NCI-H187 (cell line): ENCODE measurements at regions not wholly inside any gene's neighbourhood (a gene's known extent, or its start where the extent isn't known, plus 50 kb on each side); places are given as distances from the start of the nearest gene placed in this dataset.
"Not testable (repeated sequence)": the region's sequence is repeated elsewhere in the genome, so short reads cannot be mapped to it uniquely, and the experiment has no call there.

Source experiments
- DNase-seq, 2 experiments: peaks; one replicate each; lab custom pipeline; 2025; lab: John Stamatoyannopoulos, UW

DNA sequence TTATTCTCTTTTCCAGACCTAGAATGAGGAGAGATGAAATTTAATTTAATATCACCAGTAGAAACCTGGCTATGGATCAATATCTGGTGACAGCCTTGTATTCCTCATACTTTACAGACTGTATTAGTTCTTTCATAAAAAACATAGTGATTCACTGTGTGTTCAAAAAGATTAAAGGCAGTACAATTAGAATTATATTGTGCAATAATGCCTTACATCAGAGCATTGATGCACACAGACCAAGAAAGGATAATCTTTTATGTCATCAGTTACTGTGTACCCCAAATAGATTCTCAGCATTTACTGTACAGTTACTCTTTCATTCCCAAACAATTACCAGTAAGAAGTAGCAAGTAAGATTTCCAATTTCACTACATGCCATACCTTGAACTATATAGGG is 260.5 kb upstream of the ANXA10 start:
- no peak for DNase-seq

DNA sequence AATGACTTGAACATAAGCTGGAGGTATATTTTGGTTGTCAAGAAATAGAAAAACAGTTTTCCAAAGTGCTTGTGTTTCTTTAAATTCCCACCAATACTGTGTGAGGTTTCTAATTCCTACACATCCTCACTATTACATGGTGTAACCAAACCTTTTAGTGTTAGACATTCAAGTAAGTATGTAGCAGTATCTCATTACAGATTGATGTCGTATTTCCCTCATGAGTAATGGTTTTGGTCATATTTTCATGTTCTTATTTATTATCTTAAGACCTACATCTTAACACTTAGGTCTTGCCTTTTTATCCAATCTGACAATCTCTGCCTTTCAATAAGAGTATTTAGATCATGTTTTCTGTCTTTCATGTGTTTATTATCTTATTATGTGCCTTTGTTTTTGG is 253.7 kb upstream of the ANXA10 start:
- no peak for DNase-seq

DNA sequence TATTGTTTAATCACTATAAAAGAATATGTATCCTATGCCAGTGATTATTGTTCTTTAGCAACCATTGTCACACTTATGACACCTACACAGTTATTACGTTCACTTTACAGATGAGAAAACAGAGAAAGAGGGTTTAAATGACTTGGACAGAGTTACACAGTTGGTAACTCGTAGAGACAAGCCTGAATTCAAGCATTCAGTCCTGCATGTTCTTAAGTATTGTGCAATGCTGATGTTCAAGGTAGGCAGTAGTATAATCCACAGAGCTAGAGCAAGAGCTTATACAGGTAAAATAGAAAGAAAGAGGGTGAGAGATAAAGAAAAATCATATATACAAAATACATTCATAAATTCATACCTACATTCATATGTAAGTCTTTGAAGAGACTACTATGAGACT is 249.8 kb upstream of the ANXA10 start:
- no peak for DNase-seq

DNA sequence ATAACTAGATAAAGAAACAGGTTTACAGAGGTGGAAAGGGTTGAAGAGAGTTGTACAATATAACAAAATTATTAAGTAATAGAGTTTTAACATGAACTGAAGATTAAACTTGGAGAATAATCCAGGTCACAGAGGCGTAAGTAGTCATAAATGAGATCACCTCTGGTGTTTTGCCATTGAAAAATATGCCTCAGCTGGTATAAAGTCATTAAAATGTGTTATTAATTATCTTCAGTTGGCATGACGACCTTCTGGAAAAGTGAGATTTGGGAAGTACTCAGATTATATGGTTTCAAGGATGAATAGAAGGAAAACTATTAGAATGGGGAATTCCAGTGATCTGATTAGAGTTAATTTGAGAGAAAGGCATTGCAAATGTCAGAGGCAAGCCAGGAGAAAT is 237.5 kb upstream of the ANXA10 start:
- no peak for DNase-seq

DNA sequence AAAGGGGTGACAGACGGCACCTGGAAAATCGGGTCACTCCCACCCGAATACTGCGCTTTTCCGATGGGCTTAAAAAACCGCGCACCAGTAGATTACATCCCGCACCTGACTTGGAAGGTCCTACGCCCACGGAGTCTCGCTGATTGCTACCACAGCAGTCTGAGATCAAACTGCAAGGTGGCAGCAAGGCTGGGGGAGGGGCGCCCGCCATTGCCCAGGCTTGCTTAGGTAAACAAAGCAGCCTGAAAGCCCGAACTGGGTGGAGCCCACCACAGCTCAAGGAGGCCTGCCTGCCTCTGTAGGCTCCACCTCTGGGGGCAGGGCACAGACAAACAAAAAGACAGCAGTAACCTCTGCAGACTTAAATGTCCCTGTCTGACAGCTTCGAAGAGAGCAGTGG is 234.2 kb upstream of the ANXA10 start:
- not testable (repeated sequence) for DNase-seq

DNA sequence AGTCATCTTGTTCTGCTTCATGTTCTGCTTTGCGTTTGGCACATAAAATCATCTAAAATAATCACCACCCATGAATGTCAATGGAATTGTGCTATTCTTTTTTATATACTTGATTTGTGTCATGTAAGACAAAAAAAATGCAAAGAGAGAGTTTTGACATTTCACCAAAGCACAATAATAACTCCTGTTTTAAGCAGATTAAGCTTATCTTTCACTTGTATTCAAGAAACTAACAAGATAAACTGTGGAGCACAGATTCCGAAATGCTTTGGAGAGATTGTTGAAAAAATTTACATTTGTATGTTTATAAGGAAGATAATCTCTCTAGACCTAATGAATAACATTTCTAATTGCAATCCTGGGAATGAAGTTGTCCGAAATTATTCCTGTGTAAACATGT is 225.1 kb upstream of the ANXA10 start:
- DNase-seq: no peak

DNA sequence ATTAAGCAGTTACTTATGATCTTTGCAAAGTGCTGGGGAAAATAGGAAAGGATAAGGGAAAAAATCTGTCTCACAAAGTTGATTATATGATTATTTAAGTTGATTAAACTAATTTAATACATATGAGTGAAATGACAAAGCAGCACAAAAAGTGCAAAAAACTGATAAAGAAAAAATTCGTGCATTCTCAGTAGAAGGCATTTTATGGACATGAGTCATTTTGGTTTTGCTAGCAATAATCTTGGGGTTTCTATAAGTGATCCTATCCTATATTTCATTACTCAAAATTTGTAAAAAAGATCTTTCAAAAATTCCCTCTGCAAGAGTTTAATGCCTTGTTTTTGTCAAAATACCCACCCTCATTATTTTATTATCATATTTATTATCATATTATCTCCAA is 224.2 kb upstream of the ANXA10 start:
- no peak for DNase-seq

DNA sequence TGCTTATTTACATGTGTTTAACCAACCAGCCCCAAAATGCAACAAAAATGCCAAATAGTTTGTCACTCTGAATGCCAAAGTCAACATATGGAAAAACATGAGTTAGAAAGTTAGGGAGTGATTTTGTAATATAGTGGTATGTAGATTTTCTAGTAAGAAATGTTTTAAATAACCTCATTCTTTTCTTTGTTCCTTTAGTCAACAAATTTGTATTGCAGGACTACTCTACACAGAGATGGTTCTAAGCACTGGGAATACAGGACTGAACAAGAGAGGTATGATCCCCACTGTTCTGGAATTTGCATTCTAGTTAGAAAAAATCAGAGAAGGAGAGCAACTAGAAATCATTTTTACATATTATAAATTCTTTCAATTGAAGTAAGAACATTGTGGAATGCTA is 218.8 kb upstream of the ANXA10 start:
- DNase-seq: no peak

DNA sequence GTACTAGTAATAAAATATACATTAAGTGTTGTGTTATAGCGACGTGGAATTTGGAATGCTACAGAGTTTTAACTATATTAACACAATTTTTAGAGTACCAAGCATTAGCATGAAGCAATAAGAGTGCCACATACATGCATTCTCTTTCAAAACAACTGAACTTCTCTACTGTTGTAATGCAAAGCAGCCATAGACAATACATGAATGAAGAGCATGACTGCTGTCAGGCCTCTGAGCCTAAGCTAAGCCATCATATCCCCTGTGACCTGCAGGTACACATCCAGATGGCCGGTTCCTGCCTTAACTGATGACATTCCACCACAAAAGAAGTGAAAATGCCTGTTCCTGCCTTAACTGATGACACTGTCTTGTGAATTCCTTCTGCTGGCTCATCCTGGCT is 216.2 kb upstream of the ANXA10 start:
- DNase-seq: not testable (repeated sequence)

DNA sequence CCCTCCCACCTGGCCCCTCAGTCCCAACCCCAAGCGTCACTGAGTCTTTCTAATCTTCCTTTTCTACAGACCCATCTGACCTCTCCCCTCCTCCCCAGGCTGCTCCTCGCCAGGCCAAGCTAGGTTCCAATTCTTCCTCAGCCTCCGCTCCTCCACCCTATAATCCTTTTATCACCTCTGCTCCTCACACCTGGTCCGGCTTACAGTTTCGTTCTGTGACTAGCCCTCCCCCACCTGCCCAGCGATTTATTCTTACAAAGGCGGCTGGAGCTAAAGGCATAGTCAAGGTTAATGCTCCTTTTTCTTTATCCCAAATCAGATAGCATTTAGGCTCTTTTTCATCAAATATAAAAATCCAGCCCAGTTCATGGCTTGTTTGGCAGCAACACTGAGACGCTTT is 214.5 kb upstream of the ANXA10 start:
- not testable (repeated sequence) for DNase-seq

DNA sequence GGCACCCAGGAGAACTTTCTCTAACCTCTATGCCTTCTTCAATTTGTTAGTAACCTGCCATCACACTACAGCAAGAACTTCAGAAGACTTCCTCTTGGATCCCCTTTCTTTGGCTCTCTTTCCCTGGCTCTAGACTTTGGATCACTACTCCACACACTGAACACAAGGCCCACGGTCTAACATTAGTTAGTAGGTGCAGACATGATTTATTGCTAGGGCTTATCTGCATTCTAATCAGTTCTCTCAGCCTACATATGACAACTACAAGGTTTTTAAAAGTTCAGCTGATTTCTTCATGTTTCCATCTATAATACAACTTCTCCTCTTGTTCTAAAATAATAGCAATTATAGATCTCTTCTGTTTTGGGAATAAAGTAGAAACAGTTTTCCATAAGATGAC is 209.1 kb upstream of the ANXA10 start:
- no peak for DNase-seq

DNA sequence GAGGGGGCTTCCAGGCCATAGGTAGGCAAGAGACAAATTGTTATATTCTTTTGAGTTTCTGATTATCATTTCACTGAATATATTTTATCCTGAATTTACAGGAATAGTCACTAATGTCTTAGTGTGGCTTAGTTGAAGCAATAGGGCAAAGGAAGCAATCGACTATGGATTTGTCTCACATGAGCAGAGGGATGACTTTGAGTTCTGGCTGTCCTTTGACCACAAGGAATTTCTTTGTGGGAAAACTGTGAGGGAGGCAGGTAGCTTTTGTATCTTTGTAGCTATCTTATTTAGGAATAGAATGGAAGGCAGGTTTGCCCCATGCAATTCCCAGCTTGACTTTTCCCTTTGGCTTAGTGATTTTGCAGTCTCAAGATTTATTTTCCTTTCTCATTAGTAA is 207.3 kb upstream of the ANXA10 start:
- no peak for DNase-seq

DNA sequence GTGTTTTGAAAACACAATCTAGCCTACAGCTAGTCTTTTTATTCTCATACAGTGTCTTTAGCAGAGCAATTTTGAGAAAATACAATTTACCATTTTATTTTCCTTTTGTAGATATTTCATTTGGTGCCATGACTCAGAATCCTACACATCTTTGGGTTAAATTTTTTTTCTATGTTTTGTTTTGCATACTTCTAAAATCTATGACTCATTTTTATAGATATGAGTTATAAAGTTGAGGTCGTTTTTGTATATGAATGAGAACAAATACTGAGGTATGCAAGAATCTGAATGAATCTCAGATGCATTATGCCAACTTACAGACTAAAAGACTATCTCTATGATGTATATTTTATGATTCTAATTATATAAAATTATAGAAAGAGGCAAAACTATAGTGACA is 206.5 kb upstream of the ANXA10 start:
- no peak for DNase-seq

DNA sequence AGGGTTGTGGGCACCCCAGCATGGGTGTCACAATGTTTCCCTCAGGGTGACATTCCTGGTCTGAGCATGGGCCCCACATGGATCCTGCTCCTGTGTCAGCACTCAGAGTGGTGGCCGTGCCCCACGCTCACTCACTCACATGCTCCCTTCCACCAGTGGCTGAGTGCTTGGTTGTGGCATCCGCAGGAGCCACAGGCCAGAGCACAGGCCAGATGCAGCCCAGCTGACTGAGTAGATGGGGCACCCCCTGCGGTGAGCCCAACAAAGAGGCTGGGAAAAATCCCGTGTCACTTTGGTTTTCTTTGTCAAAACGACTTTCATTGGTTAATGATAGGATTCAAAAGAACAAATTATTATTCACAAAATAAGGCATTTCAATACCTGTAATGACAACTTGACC is 204.6 kb upstream of the ANXA10 start:
- no peak for DNase-seq

DNA sequence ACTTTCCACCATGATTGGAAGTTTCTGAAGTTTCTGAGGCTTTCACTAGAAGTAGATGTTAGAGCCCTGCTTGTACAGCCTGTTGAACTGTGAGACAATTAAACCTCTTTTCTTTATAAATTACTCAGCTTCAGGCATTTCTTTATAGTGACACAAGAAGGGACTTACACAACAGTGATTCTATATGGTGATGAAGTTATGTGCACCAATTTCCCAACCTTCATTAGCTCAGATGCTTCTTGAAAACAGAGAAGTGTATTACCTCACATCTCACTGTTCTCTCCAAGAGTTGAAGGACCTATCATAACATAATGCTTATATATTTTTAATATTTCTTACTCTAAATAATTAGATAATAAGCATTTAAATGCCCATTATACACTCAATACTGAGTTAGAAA is 202.1 kb upstream of the ANXA10 start:
- DNase-seq: no peak

DNA sequence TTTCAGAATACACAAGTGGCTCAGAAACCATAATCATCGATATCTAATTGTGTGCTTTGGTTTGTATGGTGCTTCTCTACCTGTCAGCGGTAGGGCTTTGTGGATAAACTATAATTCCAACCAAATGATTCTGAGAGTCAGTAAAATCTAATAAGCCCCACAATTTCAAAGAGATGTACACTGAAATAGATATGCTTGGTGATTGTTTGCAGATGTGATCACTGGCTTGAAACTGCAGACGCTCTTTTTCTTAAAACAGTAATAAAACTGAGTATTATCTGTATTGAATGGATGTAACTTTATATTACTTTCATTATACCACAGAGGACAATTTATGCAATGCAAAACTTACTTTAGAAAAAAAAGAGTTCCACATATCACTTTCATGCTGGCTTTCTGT is 198.8 kb upstream of the ANXA10 start:
- DNase-seq: no peak

DNA sequence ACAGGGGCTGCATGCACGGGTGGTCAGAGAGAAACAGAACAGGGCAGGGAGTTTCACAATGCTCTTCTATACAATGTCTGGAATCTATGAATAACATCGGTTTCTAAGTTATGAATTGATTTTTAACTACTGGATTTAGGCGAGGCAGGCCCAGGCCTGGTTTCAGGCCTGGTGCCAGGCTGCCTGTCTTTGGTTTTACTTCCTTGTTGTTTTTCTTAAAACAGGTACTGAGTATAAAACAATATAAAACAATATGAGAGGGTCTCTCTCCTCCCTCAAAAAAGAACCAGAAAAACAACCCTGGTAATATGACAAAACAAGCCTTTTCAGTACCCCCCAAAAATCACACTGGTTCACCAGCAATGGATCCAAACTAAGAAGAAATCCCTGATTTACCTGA is 196.1 kb upstream of the ANXA10 start:
- DNase-seq: not testable (repeated sequence)

DNA sequence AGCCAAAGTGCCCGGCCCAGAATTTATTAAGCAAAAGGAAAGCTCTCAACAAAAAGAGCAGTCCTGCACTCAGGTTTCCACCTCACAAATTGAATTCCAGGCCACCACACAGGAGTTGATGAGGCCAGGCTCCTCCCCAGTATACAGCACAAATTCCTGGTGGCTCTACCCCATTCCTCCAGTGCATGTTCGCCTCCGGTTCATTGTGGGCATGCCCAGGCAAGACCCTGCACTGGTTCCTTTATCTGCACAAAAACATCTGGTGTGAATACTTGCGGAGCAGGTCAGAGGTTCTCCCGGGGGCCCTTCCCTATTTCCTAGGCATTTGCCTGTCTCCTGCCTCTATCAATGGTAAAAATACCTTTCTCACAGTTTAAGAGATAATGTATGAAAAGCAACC is 195.2 kb upstream of the ANXA10 start:
- DNase-seq: no peak

DNA sequence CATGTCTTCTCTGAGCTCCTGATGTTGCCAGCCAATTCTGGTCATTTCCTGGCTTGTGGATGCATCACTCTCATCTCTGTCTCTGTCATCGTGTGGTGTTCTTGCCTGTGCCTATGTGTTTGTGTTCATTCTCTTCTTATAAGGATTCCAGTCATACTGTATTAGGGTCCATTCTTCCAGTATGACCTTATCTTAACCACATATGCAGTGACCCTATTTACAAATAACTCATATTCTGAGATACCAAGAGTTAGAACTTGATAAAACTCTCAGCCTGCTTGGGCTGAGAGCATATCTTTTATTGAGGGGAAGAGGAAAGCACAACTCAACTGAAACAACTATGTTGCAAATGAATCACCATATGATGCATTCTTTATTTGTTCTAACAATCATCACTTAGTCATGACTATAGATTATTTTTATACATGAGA is 189.0 kb upstream of the ANXA10 start:
- no peak for DNase-seq

DNA sequence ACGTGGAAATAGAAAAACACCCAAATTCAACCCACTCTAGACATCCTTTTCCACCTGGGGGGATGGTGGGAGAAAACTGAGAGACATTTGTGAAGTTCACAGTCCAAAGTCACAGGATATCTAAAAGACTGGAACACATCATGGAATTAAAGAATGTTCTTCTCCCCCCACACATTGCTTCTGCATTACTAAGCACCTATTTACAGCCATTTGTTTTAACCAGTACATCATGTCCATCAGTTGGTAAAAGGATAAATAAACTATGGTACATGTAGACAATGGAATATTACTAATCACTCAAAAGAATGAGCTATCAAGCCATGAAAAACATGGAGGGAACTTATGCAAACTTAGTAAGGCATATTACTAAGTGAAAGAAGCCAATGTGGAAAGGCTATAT is 185.5 kb upstream of the ANXA10 start:
- DNase-seq: no peak

DNA sequence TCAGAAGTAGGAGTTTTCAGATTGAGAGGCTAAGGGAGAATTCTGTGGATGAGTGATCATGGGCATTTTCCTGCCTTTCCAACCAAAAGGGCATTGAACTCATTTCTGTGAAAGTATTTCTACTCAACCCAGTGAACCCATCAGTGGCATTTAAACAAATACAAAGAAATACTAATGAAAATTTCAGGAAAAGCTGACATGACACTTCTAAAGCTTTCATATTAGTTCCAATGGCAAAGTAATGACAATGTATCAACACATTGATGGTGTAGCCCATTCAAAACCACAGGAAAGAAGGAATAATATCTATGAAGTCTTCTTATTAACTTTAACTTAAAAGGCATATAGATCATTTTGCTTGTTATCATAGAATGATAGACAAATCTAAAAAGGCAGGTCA is 183.5 kb upstream of the ANXA10 start:
- DNase-seq: no peak

DNA sequence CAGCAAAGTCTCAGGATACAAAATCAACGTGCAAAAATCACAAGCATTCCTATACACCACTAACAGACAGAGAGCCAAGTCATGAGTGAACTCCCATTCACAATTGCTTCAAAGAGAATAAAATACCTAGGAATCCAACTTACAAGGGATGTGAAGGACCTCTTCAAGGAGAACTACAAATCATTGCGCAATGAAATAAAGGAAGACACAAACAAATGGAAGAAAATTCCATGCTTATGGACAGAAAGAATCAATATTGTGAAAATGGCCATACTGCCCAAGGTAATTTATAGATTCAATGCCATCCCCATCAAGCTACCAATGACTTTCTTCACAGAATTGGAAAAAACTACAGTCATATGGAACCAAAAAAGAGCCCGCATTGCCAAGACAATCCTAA is 179.8 kb upstream of the ANXA10 start:
- not testable (repeated sequence) for DNase-seq

DNA sequence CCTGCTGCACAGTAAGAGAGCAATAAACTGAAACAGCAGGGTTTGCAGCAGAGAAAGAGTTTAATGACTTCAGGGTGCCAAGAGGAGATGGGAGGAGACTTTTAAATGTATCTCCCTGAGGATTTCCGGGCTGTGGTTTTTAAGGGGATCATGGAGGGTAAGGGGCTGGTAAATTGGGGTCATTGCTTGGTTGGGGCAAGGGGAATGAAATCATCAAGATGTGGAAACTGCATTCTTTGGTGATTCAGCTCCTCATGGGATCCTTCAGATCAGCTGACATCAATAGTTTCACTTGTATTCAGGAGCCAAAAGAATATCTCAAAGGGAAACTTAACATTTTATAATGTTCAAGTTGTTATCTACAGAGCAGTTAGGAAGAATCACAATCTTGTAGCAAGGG is 174.3 kb upstream of the ANXA10 start:
- no peak for DNase-seq

DNA sequence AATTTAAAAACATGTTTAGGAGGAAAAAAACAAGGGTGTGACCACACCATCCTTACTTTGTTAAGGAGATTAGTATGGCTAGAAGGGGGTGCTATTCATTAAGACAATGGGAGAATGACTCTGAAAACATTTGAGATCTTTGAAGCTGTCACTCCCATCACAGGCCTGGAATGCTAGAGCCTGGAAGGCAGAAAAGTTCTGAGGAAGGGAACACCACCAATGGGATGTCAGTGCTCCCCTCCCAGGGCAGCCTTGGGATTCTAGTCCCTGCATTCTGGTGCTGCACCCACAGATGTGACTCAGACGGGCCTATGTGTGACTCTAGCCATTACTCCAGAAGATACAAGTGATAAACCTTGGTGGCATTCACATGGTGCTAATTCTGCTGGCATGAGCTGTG is 162.2 kb upstream of the ANXA10 start:
- DNase-seq: no peak

DNA sequence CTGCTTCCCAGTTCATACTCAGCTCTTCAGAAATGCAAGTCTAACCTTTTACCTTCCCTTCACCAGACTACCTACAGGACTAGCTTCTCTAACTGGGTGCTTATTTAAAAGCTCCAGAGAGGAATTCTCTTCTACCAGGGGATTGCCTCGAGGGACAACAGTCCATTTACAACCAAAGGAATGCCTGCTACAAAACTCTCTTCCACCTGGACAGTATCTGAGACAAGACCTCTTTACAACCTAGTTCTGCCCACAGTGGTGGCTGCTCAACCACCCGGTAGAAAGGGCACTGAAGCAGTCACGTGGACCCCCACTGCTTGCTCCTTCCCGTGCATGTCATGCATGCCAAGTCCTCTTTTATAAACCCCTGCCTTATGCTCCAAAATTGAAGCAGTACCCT is 158.1 kb upstream of the ANXA10 start:
- no peak for DNase-seq
